IPS-18a (cell line): ENCODE measurements at regions not wholly inside any gene's neighbourhood (a gene's known extent, or its start where the extent isn't known, plus 50 kb on each side); places are given as distances from the start of the nearest gene placed in this dataset.
"Not testable (repeated sequence)": the region's sequence is repeated elsewhere in the genome, so short reads cannot be mapped to it uniquely, and the experiment has no call there.

Source experiments
- H3K27ac ChIP-seq: one replicate; pipeline ENCODE4 v1.5.1; 2013; ENCODE audit warnings: low read length
- H3K27me3 ChIP-seq: one replicate; pipeline ENCODE4 v1.6.1; 2013; ENCODE audit warnings: mild to moderate bottlenecking, low read length; ENCODE audit not compliant: control insufficient read depth, insufficient read depth
- H3K36me3 ChIP-seq: one replicate; pipeline ENCODE4 v1.6.1; 2013; ENCODE audit warnings: low read depth, low read length; ENCODE audit not compliant: control insufficient read depth
- H3K4me1 ChIP-seq: one replicate; pipeline ENCODE4 v1.6.1; 2013; ENCODE audit warnings: low read depth, low read length; ENCODE audit not compliant: control insufficient read depth
- H3K4me3 ChIP-seq: one replicate; pipeline ENCODE4 v1.5.1; 2013; ENCODE audit warnings: low read length
- H3K9ac ChIP-seq: one replicate; pipeline ENCODE4 v1.6.1; 2013; ENCODE audit warnings: mild to moderate bottlenecking, low read length, moderate library complexity
- H3K9me3 ChIP-seq: one replicate; pipeline ENCODE4 v1.6.1; 2013; ENCODE audit warnings: low read depth, low read length; ENCODE audit not compliant: control insufficient read depth

- H3K4me1 ChIP-seq = no peaks in the 10 kb centered on the region
- no peak overlapping the region for H3K9ac ChIP-seq
- no peak overlapping the region for H3K27ac ChIP-seq
- H3K36me3 ChIP-seq = no peaks in the 10 kb centered on the region
- H3K27me3 ChIP-seq = no peaks in the 10 kb centered on the region
- no peaks in the 10 kb centered on the region for H3K9me3 ChIP-seq
- H3K4me3 ChIP-seq = no peak overlapping the region
Observed at GRCh38 chr6:48552905-48553304, 441.9 kb upstream of the PTCHD4 start.

- H3K4me3 ChIP-seq = no peak overlapping the region
- H3K36me3 ChIP-seq = no peaks in the 10 kb centered on the region
- no peak overlapping the region for H3K9ac ChIP-seq
- no peaks in the 10 kb centered on the region for H3K4me1 ChIP-seq
- no peaks in the 10 kb centered on the region for H3K27me3 ChIP-seq
- H3K27ac ChIP-seq = no peak overlapping the region
- no peaks in the 10 kb centered on the region for H3K9me3 ChIP-seq
Observed at GRCh38 chr6:48550603-48551002, 439.6 kb upstream of the PTCHD4 start.

- Histone ChIP-seq H3K27ac (no peak overlapping the region), H3K4me3 (no peak overlapping the region), H3K27me3 (no peaks in the 10 kb centered on the region), H3K9ac (no peak overlapping the region), H3K9me3 (no peaks in the 10 kb centered on the region), H3K4me1 (no peaks in the 10 kb centered on the region), H3K36me3 (no peaks in the 10 kb centered on the region)
Observed at GRCh38 chr6:48542191-48542590, 431.2 kb upstream of the PTCHD4 start.

GRCh38 chr6:48541649-48542048, 430.7 kb upstream of the PTCHD4 start:
- Histone ChIP-seq H3K27me3 (no peaks in the 10 kb centered on the region), H3K9ac (no peak overlapping the region), H3K36me3 (no peaks in the 10 kb centered on the region), H3K27ac (no peak overlapping the region), H3K4me1 (no peaks in the 10 kb centered on the region), H3K9me3 (no peaks in the 10 kb centered on the region), H3K4me3 (no peak overlapping the region)

GRCh38 chr6:48535582-48536009, 424.6 kb upstream of the PTCHD4 start:
- no peak overlapping the region for H3K9ac ChIP-seq
- no peak overlapping the region for H3K27ac ChIP-seq
- H3K4me3 ChIP-seq = no peak overlapping the region
- no peaks in the 10 kb centered on the region for H3K9me3 ChIP-seq
- H3K4me1 ChIP-seq = no peaks in the 10 kb centered on the region
- no peaks in the 10 kb centered on the region for H3K27me3 ChIP-seq
- no peaks in the 10 kb centered on the region for H3K36me3 ChIP-seq

GRCh38 chr6:48530978-48531377, 420.0 kb upstream of the PTCHD4 start:
- H3K9ac ChIP-seq, H3K27me3 ChIP-seq, H3K4me1 ChIP-seq, H3K27ac ChIP-seq, H3K36me3 ChIP-seq, H3K9me3 ChIP-seq, H3K4me3 ChIP-seq: not testable (repeated sequence)

GRCh38 chr6:48525849-48526248, 414.9 kb upstream of the PTCHD4 start:
- H3K27me3 ChIP-seq = no peaks in the 10 kb centered on the region
- H3K27ac ChIP-seq = no peak overlapping the region
- no peak overlapping the region for H3K4me3 ChIP-seq
- H3K4me1 ChIP-seq = no peaks in the 10 kb centered on the region
- no peaks in the 10 kb centered on the region for H3K36me3 ChIP-seq
- H3K9me3 ChIP-seq = no peaks in the 10 kb centered on the region
- no peak overlapping the region for H3K9ac ChIP-seq

- Histone ChIP-seq H3K4me1 (no peaks in the 10 kb centered on the region), H3K27ac (no peak overlapping the region), H3K9me3 (no peaks in the 10 kb centered on the region), H3K9ac (no peak overlapping the region), H3K36me3 (no peaks in the 10 kb centered on the region), H3K27me3 (no peaks in the 10 kb centered on the region), H3K4me3 (no peak overlapping the region)
Observed at GRCh38 chr6:48520951-48521350, 410.0 kb upstream of the PTCHD4 start.

- no peaks in the 10 kb centered on the region for H3K27me3 ChIP-seq
- no peak overlapping the region for H3K9ac ChIP-seq
- H3K27ac ChIP-seq = no peak overlapping the region
- H3K4me1 ChIP-seq = no peaks in the 10 kb centered on the region
- H3K9me3 ChIP-seq = no peaks in the 10 kb centered on the region
- H3K36me3 ChIP-seq = no peaks in the 10 kb centered on the region
- no peak overlapping the region for H3K4me3 ChIP-seq
Observed at GRCh38 chr6:48512390-48512789, 401.4 kb upstream of the PTCHD4 start.

- H3K36me3 ChIP-seq = no peaks in the 10 kb centered on the region
- no peaks in the 10 kb centered on the region for H3K27me3 ChIP-seq
- H3K4me3 ChIP-seq = no peak overlapping the region
- H3K9me3 ChIP-seq = no peaks in the 10 kb centered on the region
- H3K9ac ChIP-seq = no peak overlapping the region
- H3K27ac ChIP-seq = no peak overlapping the region
- H3K4me1 ChIP-seq = no peaks in the 10 kb centered on the region
Observed at GRCh38 chr6:48511378-48511777, 400.4 kb upstream of the PTCHD4 start.

- Histone ChIP-seq H3K9me3 (no peaks in the 10 kb centered on the region), H3K27me3 (no peaks in the 10 kb centered on the region), H3K27ac (no peak overlapping the region), H3K4me3 (no peak overlapping the region), H3K9ac (no peak overlapping the region), H3K4me1 (no peaks in the 10 kb centered on the region), H3K36me3 (no peaks in the 10 kb centered on the region)
Observed at GRCh38 chr6:48505621-48506020, 394.6 kb upstream of the PTCHD4 start.

- not testable (repeated sequence) for H3K9me3 ChIP-seq, H3K9ac ChIP-seq, H3K4me3 ChIP-seq, H3K27ac ChIP-seq, H3K4me1 ChIP-seq, H3K36me3 ChIP-seq, H3K27me3 ChIP-seq
Observed at GRCh38 chr6:48493432-48493831, 382.4 kb upstream of the PTCHD4 start.
